ENCODE measurements at regions not wholly inside any gene's neighbourhood (a gene's known extent, or its start where the extent isn't known, plus 50 kb on each side); places are given as distances from the start of the nearest gene placed in this dataset.
A peak's percentile ranks its signal among the peaks of the same experiment; 100 is the strongest.

DNA sequence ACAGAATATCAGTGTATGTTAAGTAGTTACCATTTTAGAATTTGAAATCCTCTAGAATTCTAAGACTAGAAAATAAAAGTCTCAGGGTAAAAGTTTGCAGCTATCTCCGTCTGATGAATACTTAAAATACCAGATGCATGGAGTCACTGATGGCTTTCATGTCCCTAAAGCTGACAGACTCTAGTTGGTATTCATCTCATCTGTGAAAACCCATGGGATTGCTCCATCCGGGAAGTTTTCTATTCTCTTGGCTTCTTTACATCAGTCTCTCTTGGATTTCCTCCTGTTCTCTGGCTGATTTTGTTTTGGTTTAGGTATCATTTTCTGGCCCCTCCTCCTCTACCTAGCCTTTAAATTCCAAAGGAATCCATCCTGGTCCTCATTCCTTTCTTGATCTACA is 465.6 kb upstream of the POU3F3 start:
- DNase-seq (ENCODE audit: low spot score), result peak; percentile 36
- FAIRE-seq, result no peak

DNA sequence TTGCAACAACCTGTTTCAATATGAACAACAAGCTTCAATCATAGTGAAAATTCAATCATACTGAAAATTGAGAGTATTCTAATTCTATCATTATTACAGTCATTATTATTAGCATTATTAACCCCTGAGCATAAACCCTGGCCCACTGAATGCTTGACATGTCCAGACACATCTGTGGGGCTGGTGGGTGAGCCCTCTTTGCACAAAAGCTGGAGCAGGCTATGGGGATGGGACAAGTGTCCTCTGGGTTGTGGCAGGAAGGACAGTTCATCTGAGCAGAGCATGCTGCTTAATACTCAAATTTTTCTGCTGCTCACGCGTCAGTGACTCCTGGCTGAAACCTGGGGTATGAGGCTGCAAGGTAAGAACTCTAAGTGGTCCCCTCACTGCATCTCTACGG is 451.1 kb upstream of the POU3F3 start:
- DNase-seq (ENCODE audit: low spot score), result no peak
- FAIRE-seq, result peak; percentile 27

DNA sequence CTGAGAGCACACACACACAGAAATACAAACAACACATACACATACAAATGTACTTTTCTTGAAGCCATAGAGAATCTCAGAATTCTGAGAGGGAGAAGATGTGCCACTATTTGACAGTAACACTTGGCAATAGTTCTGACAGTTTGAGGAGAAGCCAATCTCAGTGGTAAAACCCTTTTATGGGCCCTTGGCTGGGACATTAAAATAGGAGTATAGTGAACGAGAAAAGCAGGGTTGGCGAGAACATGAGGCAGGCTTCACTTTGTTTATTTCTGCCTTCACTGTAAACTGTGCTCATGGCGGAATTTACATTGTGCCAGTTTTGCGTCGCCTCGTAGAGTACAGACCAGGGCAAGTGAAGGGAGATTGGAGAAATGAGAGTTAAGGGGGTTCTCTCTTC is 449.4 kb upstream of the POU3F3 start:
- FAIRE-seq, result no peak

DNA sequence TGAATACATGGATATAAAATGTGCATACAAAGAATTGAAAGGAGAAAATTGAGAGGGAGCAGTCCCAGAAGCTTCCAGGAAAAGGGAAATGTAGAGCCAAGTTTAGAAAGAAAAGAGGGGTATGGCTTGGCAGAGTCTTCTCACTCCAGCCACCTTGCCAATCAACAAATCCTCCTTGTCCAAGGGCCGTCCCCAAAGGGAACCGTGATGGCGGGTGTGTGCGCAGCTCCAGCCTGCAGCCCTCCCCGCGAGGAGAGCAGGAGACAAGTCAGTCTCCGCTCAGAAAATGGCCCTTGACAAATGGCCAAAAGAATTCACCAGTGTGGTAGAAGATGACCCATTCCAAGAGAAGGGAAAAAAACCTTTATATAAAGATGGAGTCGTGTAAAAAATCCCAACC is 448.3 kb upstream of the POU3F3 start:
- DNase-seq (ENCODE audit: low spot score) (no peak), FAIRE-seq (no peak)

More for the DNA sequence above, 449.4 kb upstream of the POU3F3 start:
- DNase-seq (ENCODE audit: low spot score), result no peak

DNA sequence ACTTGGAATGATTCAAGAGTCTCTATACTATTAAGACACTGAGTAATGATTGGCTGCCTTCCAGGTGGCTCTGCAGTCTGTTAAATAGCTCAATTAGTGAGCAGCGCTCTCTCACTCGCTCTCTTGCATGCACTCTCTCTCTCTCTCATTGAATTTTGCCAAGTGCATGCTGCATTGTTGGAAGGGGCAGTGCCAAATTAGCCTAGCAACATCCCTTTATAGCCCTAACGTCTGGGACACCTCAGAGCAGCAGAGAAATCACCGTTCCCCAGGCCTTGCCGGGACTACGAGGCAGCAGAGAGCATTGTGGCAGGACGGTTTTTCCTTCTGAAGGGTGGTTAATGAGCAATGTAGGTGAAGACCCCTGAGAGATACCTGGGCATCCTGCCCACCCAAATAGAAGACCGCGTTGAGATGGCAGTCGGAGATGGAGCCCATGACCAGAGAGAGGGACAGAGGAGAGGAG is 447.6 kb upstream of the POU3F3 start:
- DNase-seq (ENCODE audit: low spot score) (no peak), FAIRE-seq (peak; percentile 27)

DNA sequence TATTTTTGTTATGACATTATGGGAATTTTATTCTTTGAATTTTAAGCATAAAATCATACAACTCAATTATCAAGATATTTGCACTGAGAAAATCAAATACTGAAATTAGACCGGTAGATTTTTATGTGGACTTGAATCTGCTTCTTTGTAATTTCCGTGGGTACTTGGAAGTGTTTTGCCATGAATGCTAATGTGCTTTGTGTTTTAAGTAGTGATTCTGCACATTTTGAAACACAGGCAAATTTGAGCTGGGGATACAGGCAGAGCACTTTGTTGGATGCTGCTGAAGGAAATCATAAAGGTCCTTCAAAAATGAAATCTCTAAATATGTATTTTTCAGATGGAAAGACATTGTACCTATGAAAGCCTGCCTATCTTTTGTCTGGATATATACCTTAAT is 446.3 kb upstream of the POU3F3 start:
- DNase-seq (ENCODE audit: low spot score) (no peak), FAIRE-seq (no peak)

DNA sequence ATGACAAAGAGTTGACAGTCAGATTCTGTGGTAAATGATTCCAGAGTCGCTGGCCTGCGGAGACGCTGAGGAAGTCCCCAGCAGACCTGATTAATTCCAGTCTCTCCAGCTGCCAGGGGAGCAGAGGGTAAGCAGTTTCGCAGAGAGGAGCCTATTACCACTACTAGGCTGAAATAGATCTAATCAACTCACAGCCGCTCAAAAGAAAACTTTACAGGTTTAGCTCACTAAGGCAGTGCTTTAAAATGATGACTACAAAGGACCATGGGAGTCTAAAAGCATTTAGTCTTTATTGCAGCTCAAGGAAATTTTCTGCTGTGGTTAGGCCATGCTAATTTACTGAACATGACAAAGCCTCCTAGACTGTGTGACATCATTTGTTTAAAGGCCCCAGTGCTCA is 445.6 kb upstream of the POU3F3 start:
- DNase-seq (ENCODE audit: low spot score) (no peak), FAIRE-seq (no peak)

DNA sequence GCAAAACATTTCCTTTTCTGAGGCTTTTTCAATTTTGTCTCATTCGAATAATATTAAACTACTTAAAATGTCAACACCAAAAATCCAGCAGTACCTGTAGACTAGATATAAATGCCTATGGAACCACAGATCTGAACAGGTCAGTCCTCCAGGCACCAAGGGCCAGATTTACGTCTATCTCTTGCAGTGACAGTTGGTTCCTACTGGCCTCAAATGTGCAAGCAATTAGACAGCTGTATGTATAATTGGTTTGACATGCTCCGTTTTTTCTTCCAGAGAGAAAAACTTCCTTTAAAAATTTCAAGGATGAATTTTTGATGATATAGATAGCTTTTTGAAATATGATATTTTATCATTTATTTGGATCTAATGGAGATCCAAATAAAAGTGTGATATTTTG is 443.8 kb upstream of the POU3F3 start:
- FAIRE-seq (no peak), DNase-seq (ENCODE audit: low spot score) (no peak)

DNA sequence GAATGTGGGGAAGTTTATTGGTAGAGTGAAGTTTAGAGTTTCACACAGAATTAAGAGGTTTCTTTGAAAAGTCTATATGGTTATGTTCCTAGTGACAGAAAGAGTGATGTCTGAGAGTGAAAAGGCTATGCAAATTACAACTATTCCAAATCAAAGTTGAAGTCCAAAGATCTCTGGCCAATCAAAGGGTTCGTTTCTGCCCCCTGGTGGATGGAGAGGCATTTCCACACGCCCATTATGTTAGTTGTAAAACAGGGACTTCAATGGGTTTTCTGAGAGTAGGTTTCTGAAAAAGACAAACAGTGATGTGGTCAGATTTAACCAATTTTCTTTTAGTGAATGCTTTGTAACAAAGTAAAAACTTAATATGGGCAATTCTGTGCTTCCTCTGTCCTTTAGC is 441.5 kb upstream of the POU3F3 start:
- DNase-seq (ENCODE audit: low spot score) (peak; percentile 46), FAIRE-seq (no peak)

DNA sequence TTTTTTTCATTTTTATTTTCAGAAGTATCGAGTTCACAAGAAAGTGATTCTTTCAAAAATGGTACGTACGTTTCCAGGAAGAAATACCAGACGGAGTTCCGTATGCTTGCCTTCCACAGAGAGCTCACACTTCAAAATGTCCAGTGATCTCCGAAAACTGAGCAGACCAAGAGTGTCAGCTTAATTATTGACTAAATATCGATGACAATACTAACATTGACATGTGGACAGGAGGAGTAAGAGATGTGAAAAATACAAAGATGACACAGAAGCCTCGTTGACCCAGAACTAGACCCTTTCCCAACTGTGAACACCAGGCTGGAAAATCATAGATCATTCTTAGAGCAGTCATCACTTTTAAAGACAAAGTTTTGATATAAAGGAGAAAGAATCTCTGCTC is 440.0 kb upstream of the POU3F3 start:
- FAIRE-seq (no peak), DNase-seq (ENCODE audit: low spot score) (no peak)

DNA sequence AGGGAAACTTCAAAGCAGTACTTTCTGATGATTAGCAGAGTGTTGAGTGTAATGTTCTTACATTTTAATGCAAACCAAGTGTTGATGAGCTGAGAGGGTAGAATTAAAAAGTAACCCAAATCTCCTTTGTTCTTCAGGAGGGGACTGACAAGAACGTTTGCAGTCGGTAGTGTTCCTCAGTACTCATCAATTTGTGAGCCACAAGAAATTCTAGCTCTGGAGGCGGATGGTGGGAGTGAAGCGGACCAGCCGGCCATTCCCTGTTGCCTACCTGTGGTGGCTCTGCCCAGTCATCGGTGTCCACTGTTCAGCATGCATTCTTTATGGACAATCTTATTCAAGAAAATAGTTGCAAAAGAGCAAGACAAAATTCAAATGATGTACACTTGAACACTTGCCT is 438.6 kb upstream of the POU3F3 start:
- DNase-seq (ENCODE audit: low spot score) (no peak), FAIRE-seq (no peak)

DNA sequence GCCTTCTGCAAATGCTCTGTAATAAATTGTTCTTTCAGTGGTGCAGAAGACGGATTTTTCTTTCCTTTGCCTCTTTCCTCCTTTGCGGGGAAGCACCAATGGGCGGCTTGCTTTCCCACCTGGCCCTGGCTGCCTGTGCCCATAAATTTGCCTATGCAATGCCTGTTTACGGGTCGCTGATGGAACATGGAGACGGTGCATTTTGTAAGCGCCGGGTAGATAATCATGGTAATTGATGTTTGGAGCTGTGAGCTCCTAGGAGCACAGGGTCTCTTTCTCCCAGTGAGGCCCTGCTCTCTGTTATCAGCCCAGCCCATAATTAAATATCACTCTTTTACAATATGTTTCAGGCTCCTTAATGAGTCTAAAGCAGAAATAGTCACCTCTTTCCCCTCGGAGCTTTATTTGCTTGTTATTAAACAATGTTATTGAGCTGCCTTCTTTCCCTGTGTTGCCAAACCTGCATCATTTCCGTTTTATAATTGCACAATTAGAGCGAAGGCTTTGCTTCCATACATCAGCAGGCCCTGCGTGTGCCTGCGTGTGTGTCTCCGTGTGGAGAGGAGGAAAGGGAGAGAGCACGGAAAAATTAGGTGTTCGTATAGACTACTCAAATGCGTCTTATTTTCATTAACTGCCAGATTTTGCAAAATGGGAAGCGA is 437.4 kb upstream of the POU3F3 start:
- FAIRE-seq, result no peak
- DNase-seq (ENCODE audit: low spot score), result no peak

DNA sequence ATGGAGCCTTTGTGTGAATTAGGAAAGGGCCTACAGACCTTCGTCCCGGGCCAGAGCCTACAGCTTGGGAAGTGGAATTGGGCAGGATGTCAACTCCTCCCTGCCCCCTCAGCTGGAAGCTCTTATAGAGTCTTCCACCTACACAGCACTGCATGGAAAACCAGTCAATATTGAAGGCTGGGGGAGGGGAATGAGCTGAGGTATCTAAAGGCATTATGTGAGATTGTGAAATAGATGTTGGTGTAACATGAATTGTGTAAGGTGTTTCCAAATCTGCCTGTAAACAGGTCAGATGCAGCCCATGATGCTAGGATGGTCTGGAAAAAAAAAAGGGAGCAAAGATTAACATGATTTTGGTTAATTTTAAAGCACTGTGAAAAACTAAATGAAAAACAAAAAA is 433.5 kb upstream of the POU3F3 start:
- no peak for DNase-seq (ENCODE audit: low spot score)

DNA sequence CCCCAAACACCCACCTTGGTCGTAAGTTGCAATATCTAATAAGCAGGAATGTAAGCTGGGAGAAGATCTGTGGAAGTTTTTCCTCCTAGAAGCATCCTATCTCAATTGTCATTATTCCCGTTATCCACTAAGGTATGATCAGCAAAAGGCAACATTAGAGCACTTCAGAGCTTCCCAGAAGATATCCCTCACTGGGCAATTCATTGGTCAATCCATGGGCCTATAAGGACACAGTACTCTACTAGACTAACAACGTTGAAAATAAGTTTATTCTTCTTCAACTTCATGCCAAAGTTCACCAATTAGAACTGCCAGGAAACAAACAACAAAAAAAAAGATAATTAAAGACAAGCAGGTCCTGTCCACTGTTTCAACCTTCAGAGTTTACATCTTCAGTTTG is 433.0 kb upstream of the POU3F3 start:
- FAIRE-seq (no peak), DNase-seq (ENCODE audit: low spot score) (no peak)

More for the DNA sequence above, 433.5 kb upstream of the POU3F3 start:
- FAIRE-seq, result no peak

DNA sequence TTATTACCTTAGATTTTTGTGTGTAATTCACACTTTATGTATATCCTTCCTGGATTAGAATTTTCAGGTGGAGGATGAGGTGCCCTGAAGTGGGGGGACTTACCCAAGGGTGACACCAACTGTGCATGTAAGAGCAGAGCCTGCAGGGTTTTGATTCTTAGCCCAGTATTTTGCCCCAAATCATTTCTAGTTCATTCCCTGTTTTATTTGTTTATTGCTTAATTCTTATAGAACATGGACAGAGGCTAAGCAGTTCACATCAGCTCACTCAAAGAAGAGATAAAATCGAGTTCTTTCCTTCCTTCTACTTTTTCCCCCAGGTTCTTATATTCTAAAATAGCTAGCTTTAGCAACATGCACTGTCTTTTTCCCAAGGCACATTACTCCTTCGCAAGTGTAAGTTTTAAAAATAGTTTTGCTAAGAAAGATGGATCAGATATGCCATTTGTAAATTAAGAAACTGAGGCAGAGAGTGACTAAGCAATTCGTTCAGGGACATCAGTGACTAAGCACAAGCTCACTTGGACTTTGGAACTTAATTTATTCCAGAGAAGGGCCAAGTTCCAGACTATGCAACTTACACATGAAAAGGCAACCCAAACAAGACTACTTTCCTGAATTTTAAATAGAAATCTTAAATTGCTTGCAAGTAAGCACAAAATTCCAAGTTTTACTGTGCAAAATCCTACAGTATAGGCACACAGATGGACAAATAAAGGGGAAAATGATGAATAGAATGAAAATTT is 427.9 kb upstream of the POU3F3 start:
- FAIRE-seq (no peak), DNase-seq (ENCODE audit: low spot score) (no peak)

DNA sequence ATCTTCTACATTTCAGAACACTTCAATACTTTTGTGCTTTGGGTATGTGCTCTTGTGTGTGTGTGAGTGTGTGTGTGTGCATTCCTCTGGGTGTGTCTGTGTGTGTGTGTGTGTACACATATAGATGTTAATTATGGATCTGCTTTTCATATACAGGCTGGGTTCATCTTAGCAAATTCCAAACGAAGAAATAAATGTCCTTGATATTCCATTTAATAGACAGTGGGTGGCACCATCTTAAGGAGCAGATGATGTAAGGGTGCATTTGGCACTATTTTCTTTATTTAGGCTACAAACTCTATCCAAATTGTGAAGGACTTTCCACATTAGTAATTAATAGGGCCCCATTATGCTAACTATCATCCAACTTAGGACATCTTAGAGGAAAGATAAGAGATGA is 425.8 kb upstream of the POU3F3 start:
- DNase-seq (ENCODE audit: low spot score) (no peak), FAIRE-seq (no peak)

DNA sequence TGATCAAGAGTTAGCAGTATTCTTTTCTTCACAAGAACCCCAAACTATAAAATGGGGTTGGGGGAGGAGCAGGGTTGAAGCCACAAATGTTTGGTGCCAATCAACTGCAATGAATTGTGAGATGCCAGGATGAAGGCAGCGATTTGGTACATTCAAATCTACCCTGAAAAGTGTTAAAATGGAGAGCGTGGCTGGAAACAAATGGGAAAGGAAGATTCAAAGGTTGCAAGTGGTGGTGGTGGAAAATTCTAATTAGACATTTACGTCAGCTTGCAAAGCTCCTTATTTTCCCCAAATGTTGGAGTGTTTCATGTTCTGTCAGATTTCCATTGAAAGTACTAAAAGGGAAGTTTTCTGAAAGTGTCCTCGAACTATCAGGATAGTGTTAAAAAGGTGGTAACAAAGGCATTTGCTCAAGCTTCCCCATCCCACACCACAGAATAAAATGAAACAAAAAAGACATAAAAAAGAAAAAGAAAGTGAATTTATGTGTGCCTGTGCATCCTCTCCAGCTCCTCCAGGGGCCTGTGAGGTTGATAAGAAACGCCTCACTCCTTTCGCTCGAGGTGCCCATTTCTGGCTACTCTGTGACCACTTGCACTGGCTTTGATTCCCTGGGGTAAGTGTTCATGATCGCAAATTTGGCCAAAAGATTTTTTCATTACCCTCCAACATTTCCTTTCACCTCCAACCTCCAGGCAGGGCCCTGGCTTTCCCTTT is 424.1 kb upstream of the POU3F3 start:
- DNase-seq (ENCODE audit: low spot score), result no peak
- FAIRE-seq, result no peak

DNA sequence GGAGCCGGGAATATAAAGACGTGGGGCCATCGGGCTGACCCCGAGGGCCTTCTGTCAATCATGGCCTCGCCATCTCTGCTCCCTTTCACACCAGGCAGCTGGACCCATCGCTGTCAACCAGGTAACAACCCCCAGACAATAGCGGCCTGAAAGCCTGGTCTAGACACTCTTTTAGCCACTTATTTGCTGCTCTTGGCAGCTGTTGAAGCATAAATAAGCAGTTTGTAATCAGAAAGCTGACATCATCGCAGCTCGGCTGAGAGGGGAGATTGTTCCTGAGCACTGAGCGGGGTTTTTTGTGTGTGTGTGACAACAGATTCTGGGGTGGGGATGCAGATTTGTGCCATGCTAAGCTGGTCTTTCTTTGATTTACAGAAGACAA is 423.6 kb upstream of the POU3F3 start:
- FAIRE-seq (no peak), DNase-seq (ENCODE audit: low spot score) (no peak)

DNA sequence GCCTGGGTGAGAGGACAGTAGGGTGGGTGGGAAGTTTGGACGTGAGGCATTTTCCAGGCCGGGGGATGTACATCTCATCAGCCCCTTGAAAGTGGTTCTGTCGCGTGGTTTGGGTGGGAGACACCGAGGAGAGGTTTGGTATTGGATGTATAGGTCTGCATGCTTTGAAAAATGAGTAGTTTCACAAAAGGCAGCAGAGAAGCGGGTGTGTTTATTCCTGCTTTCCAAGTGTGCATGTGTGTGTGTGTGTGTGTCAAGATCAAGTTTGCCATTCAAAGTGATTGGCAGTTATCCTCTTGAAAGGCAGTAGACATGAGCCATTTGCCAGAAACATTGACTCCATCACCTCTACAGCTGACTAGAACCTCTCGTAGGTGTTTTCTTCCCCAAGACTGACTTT is 423.1 kb upstream of the POU3F3 start:
- DNase-seq (ENCODE audit: low spot score), result no peak
- no peak for FAIRE-seq

DNA sequence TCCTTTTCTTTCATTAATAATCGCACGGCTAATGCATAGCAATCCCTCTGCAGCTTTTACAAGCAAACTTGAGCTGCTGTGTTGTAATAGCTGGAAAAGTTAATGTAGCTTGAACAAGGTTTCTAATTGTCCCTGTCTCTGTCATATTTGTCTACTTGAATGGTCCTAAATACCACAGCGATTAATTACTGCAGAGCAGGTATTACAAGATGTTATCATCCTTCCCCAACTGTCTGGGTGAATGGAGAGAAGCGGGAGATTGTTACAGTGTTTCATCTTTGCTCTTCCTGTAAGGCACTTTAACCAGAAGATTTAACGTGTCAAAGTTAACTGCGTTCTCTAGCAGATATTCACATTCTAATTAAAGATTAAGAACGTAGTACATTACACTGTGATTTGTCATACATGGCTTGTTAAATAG is 422.2 kb upstream of the POU3F3 start:
- DNase-seq (ENCODE audit: low spot score), result no peak
- FAIRE-seq, result no peak

DNA sequence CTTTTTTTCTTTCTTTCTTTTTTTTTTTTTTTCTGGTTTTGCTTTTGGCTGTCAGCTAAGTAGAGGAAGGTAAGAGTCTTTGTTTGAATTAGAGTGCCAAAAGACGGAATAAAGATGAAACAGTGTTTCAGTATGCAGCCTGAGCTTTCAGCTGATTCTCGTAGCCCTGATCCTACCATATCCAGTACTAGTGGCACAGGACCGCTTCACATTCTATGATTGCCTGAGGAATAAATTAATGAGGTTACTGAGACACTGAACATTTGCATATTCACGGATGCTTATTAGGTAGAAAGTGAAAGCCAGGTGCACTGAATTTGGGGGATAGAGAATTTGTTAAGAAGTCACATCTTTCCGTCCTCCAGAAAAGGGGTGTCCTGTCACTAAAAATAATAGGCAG is 421.5 kb upstream of the POU3F3 start:
- no peak for DNase-seq (ENCODE audit: low spot score)
- no peak for FAIRE-seq

DNA sequence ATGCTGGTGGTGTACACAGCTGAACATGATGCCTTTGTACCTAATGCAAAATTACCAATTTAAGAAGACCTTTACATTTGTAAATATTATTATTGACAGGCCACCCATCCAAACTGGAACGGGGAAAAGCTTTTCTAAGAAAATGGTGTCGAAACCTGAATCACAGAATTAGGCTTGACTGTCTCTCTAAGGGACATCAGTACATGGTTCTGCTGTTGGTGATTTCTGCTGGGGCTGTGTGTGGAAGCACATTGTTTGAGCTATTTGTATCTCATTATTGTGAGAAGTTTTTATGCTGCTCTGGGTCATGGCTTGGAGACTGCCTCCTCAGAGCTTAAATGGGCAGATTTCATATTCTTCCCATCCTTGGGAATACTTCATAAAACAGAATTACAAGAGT is 420.9 kb upstream of the POU3F3 start:
- no peak for FAIRE-seq

DNA sequence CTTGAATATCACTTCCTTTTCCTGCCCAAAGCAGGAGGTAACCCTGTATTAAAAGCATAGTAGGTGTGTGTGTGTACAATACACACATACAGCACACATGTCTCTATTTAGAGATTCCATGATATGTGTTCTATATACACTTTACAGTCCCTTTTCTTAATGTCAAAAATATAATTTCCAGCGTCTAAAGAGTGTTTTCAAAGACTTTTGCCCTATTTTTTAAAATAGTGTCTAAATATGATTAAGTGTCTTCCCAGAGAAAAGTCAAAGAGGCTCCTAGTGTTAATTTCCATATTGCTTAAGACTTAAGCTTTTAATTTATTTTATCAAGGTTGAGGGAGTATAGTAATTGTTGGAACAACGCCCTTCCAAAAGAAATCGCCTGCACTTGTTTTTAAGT is 420.3 kb upstream of the POU3F3 start:
- FAIRE-seq (no peak), DNase-seq (ENCODE audit: low spot score) (no peak)

More for the DNA sequence above, 420.9 kb upstream of the POU3F3 start:
- DNase-seq (ENCODE audit: low spot score), result no peak
